SK-N-SH (cell line): ENCODE measurements at regions not wholly inside any gene's neighbourhood (a gene's known extent, or its start where the extent isn't known, plus 50 kb on each side); places are given as distances from the start of the nearest gene placed in this dataset.

Experiments
- CTCF ChIA-PET: fragments of 300-600, 350-600 bp; formaldehyde crosslinking; extraction: SDS; loops from one replicate; lab custom pipeline; 2021; lab: Yijun Ruan, JAX
- POLR2A ChIA-PET: fragments of 350-600 bp; sonication (Branson Sonifier 250); formaldehyde crosslinking; extraction: SDS; loops from one replicate; lab custom pipeline; 2020; ENCODE audit warnings: antibody characterized with exemption, inconsistent platforms; lab: Yijun Ruan, JAX
- DNase-seq: peaks from one replicate; pipeline ENCODE4 v3.0.0; 2012
- H2AFZ ChIP-seq: fragments of 200-600 bp; sonication (generic); 2 replicates; pipeline ENCODE4 v1.8.1; 2016; ENCODE audit warnings: antibody characterized with exemption, mild to moderate bottlenecking, low read depth
- H3F3A ChIP-seq: fragments of 200-600 bp; sonication (generic); replicated peaks from 2 replicates; pipeline ENCODE3; 2016; ENCODE audit warnings: antibody characterized with exemption, mild to moderate bottlenecking; ENCODE audit not compliant: insufficient read depth
- H3K27ac ChIP-seq, 2 experiments: fragments of 200-500 bp in 1 of 2; fragments of 200-600 bp in 1 of 2; sonication (Bioruptor generic) in 1 of 2; sonication (generic), shearing (Covaris generic) in 1 of 2; 2 replicates each; pipeline versions ENCODE4 v1.5.1 to v1.6.1; 2014 to 2016; ENCODE audit warnings: low read depth in 2 of 2, inconsistent platforms in 1 of 2, low read length in 1 of 2, mild to moderate bottlenecking in 1 of 2, mixed read lengths in 1 of 2
- H3K27me3 ChIP-seq: fragments of 200-600 bp; sonication (generic), shearing (Covaris generic); 2 replicates; pipeline ENCODE4 v1.6.1; 2016; ENCODE audit warnings: mixed run types; ENCODE audit not compliant: insufficient read depth
- H3K36me3 ChIP-seq, 2 experiments: fragments of 200-500 bp in 1 of 2; fragments of 200-600 bp in 1 of 2; sonication (Bioruptor generic) in 1 of 2; sonication (generic) in 1 of 2; replicated peaks in 1 of 2; 2 replicates each; pipeline versions ENCODE3 to v1.5.1; 2014 to 2016; ENCODE audit warnings: low read length in 1 of 2, mild to moderate bottlenecking in 1 of 2; ENCODE audit not compliant: insufficient read depth in 2 of 2, control insufficient read depth in 1 of 2
- H3K4me1 ChIP-seq, 2 experiments: fragments of 200-500 bp in 1 of 2; fragments of 200-600 bp in 1 of 2; sonication (Bioruptor generic) in 1 of 2; sonication (generic), shearing (Covaris generic) in 1 of 2; 2 replicates each; pipeline versions ENCODE4 v1.5.1 to v1.6.1; 2014 to 2016; ENCODE audit warnings: low read depth in 1 of 2, low read length in 1 of 2, mixed run types in 1 of 2; ENCODE audit not compliant: insufficient read depth in 2 of 2, control insufficient read depth in 1 of 2
- H3K4me2 ChIP-seq: fragments of 200-600 bp; sonication (generic), shearing (Covaris generic); 2 replicates; pipeline ENCODE4 v1.6.1; 2017; ENCODE audit warnings: mixed run types
- H3K4me3 ChIP-seq, 2 experiments: fragments of 200-500 bp in 1 of 2; fragments of 200-600 bp in 1 of 2; sonication (Bioruptor generic) in 1 of 2; sonication (generic), shearing (Covaris generic) in 1 of 2; 2 replicates each; pipeline versions ENCODE4 v1.5.1 to v1.8.1; 2014 to 2016; ENCODE audit warnings: low read depth in 2 of 2, inconsistent platforms in 1 of 2, low read length in 1 of 2, mild to moderate bottlenecking in 1 of 2, mixed read lengths in 1 of 2, moderate library complexity in 1 of 2
- H3K79me2 ChIP-seq: fragments of 200-600 bp; sonication (generic); 2 replicates; pipeline ENCODE4 v1.8.1; 2017; ENCODE audit warnings: mild to moderate bottlenecking; ENCODE audit not compliant: insufficient read depth
- H3K9ac ChIP-seq: fragments of 200-600 bp; sonication (generic); 2 replicates; pipeline ENCODE4 v1.6.1; 2017; ENCODE audit warnings: mixed run types
- H3K9me2 ChIP-seq: fragments of 200-600 bp; sonication (generic); 2 replicates; pipeline ENCODE4 v1.6.1; 2017; ENCODE audit warnings: mixed run types
- H3K9me3 ChIP-seq: fragments of 200-600 bp; sonication (generic); 2 replicates; pipeline ENCODE4 v1.6.1; 2017; ENCODE audit warnings: mixed run types, mild to moderate bottlenecking, moderate library complexity
- H4K20me1 ChIP-seq: fragments of 200-600 bp; sonication (generic); 2 replicates; pipeline ENCODE4 v1.6.1; 2017; ENCODE audit warnings: mild to moderate bottlenecking, mixed run types; ENCODE audit not compliant: insufficient read depth
- ELF1 ChIP-seq: IDR thresholded peaks from 2 replicates; pipeline ENCODE4 v1.4.0; 2012
- EZH2phosphoT487 ChIP-seq: fragments of 200-600 bp; sonication (generic); IDR thresholded peaks from 2 replicates; pipeline ENCODE4 v1.6.1; 2017; ENCODE audit warnings: low read depth, mixed run types, mild to moderate bottlenecking, antibody characterized with exemption, moderate library complexity, borderline replicate concordance
- FOSL2 ChIP-seq: IDR thresholded peaks from 2 replicates; pipeline ENCODE4 v1.4.0; 2012; ENCODE audit warnings: low read depth, mild to moderate bottlenecking, moderate library complexity, borderline replicate concordance
- FOXJ3 ChIP-seq: sonication (generic); formaldehyde crosslinking; IDR thresholded peaks from 2 replicates; pipeline ENCODE4 v1.5.1; 2020; ENCODE audit warnings: mild to moderate bottlenecking, missing genetic modification reagents
- GABPA ChIP-seq: IDR thresholded peaks from 2 replicates; pipeline ENCODE4 v1.4.0; 2012; ENCODE audit warnings: low read depth, mild to moderate bottlenecking
- GATA2 ChIP-seq: sonication (generic); formaldehyde crosslinking; IDR thresholded peaks from 2 replicates; pipeline ENCODE4 v1.5.0; 2020; ENCODE audit warnings: mild to moderate bottlenecking, missing genetic modification reagents
- MEF2A ChIP-seq: IDR thresholded peaks from 2 replicates; pipeline ENCODE4 v1.4.0; 2012; ENCODE audit warnings: low read depth, borderline replicate concordance
- MXI1 ChIP-seq: IDR thresholded peaks from 2 replicates; pipeline ENCODE4 v1.6.1; 2012; ENCODE audit warnings: mild to moderate bottlenecking, low read depth, low read length, improper control_type of control experiment
- NRF1 ChIP-seq: IDR thresholded peaks from 2 replicates; pipeline ENCODE4 v1.6.1; 2012; ENCODE audit warnings: low read depth, mild to moderate bottlenecking, low read length
- POLR2AphosphoS5 ChIP-seq: IDR thresholded peaks from 2 replicates; pipeline ENCODE4 v1.6.1; 2012; ENCODE audit warnings: low read depth, low read length
- RFX5 ChIP-seq: IDR thresholded peaks from 2 replicates; pipeline ENCODE4 v1.6.1; 2012; ENCODE audit warnings: mild to moderate bottlenecking, improper control_type of control experiment, low read length
- SIN3A ChIP-seq: IDR thresholded peaks from 2 replicates; pipeline ENCODE4 v1.6.1; 2012; ENCODE audit warnings: low read depth, mild to moderate bottlenecking, low read length, moderate library complexity, borderline replicate concordance
- SMC3 ChIP-seq: IDR thresholded peaks from 2 replicates; pipeline ENCODE4 v1.6.1; 2012; ENCODE audit warnings: low read depth, low read length, improper control_type of control experiment
- TCF12 ChIP-seq: IDR thresholded peaks from 2 replicates; pipeline ENCODE4 v1.4.0; 2012
- TEAD4 ChIP-seq: IDR thresholded peaks from 2 replicates; pipeline ENCODE4 v1.4.0; 2012; ENCODE audit warnings: mild to moderate bottlenecking, borderline replicate concordance; ENCODE audit not compliant: insufficient read depth
- USF1 ChIP-seq: IDR thresholded peaks from 2 replicates; pipeline ENCODE4 v1.4.0; 2012; ENCODE audit warnings: low read depth, borderline replicate concordance
- YY1 ChIP-seq: IDR thresholded peaks from 2 replicates; pipeline ENCODE4 v1.4.0; 2012; ENCODE audit warnings: low read depth, mild to moderate bottlenecking
- ZBTB33 ChIP-seq: IDR thresholded peaks from 2 replicates; pipeline ENCODE4 v1.4.0; 2012; ENCODE audit warnings: low read depth, borderline replicate concordance
- WGBS: methylation state at CpG from one replicate; pipeline ENCODE4 v1.1.6; 2017; ENCODE audit warnings: low lambda C conversion rate; 5-methylcytosine and 5-hydroxymethylcytosine counted together
- TF ChIP-seq, protein P1 (sequence below): fragments of 200-600 bp; sonication (generic); IDR thresholded peaks from 2 replicates; pipeline ENCODE4 v1.6.1; 2017; ENCODE audit warnings: antibody characterized with exemption, mild to moderate bottlenecking, moderate library complexity
- TF ChIP-seq, protein P2 (sequence below): fragments of 150-350 bp; IDR thresholded peaks from 2 replicates; pipeline ENCODE4 v1.6.1; 2017; ENCODE audit warnings: antibody characterized with exemption, low read length, low read depth, borderline replicate concordance

DNA sequence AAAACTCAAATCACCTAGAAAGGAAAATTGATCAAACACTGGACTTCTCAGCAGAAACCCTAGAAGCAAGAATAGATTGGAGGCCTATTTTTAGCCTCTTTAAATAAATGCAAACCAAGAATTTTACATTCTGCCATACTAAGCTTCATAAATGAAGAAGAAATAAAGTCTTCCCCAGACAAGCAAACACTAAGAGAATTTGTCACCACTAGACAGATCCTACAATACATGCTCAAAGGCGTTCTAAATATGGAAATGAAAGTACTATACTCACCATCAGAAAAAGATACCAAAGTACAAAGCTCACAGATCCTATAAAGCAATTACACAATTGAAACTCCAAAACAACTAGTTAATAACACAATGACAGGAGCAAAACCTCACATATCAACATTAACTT is 578.1 kb downstream of the UQCRFS1 start:
- Histone ChIP-seq H2AFZ (no peak overlapping the region), H3K79me2 (no peaks in the 10 kb centered on the region), H3K4me3 (no peak overlapping the region), H3F3A (no peaks in the 10 kb centered on the region), H3K36me3 (no peaks in the 10 kb centered on the region), H4K20me1 (no peaks in the 10 kb centered on the region), H3K4me2 (no peak overlapping the region), H3K9me3 (no peaks in the 10 kb centered on the region; the same call in 1 of the 2 replicates), H3K9me2 (no peaks in the 10 kb centered on the region), H3K9ac (no peak overlapping the region), H3K27me3 (no peaks in the 10 kb centered on the region), H3K27ac (no peak overlapping the region), H3K4me1 (no peaks in the 10 kb centered on the region)
- ChIA-PET POLR2A (no interaction called here), CTCF (interaction anchor here (1.0 to 2.9 kb wide), 11 partner anchors 8 to 102 kb away, joined by 3 to 25 read pairs (median 5); no protein-coding TSS in a partner anchor)
- TF ChIP-seq GATA2 (CRISPR knock-in tag) (no peak), NRF1 (no peak), GABPA (no peak), USF1 (no peak), FOSL2 (no peak), MXI1 (no peak), SMC3 (no peak), TEAD4 (no peak), FOXJ3 (CRISPR knock-in tag) (no peak)
- WGBS = 0% methylated on average over 1 of the region's 1 CpG
- DNase-seq = no peak

- DNase-seq = no peak
- Histone ChIP-seq H2AFZ (no peak overlapping the region), H3K79me2 (no peaks in the 10 kb centered on the region), H3K9ac (no peak overlapping the region), H3F3A (no peaks in the 10 kb centered on the region), H3K4me1 (no peaks in the 10 kb centered on the region), H3K9me3 (no peaks in the 10 kb centered on the region; the same call in 1 of the 2 replicates), H3K36me3 (no peaks in the 10 kb centered on the region), H3K4me3 (no peak overlapping the region; a peak in 1 of 4 replicates), H3K9me2 (no peaks in the 10 kb centered on the region), H3K27ac (no peak overlapping the region), H3K4me2 (no peak overlapping the region), H3K27me3 (no peaks in the 10 kb centered on the region), H4K20me1 (no peaks in the 10 kb centered on the region)
- ChIA-PET CTCF (interaction anchor here (0.6 to 2.9 kb wide), 31 partner anchors 9 to 178 kb away, joined by 3 to 25 read pairs (median 5); no protein-coding TSS in a partner anchor), POLR2A (no interaction called here)
- no peak for TF ChIP-seq SMC3
- TF ChIP-seq ZBTB33 = no peak
- no peak for TF ChIP-seq SIN3A
- no peak for TF ChIP-seq FOSL2
- TF ChIP-seq, protein P1, sequence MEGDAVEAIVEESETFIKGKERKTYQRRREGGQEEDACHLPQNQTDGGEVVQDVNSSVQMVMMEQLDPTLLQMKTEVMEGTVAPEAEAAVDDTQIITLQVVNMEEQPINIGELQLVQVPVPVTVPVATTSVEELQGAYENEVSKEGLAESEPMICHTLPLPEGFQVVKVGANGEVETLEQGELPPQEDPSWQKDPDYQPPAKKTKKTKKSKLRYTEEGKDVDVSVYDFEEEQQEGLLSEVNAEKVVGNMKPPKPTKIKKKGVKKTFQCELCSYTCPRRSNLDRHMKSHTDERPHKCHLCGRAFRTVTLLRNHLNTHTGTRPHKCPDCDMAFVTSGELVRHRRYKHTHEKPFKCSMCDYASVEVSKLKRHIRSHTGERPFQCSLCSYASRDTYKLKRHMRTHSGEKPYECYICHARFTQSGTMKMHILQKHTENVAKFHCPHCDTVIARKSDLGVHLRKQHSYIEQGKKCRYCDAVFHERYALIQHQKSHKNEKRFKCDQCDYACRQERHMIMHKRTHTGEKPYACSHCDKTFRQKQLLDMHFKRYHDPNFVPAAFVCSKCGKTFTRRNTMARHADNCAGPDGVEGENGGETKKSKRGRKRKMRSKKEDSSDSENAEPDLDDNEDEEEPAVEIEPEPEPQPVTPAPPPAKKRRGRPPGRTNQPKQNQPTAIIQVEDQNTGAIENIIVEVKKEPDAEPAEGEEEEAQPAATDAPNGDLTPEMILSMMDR = no peak
- no peak for TF ChIP-seq EZH2phosphoT487
- TF ChIP-seq USF1 = no peak
- TF ChIP-seq POLR2AphosphoS5 = no peak
- no peak for TF ChIP-seq MEF2A
- TF ChIP-seq, protein P2, sequence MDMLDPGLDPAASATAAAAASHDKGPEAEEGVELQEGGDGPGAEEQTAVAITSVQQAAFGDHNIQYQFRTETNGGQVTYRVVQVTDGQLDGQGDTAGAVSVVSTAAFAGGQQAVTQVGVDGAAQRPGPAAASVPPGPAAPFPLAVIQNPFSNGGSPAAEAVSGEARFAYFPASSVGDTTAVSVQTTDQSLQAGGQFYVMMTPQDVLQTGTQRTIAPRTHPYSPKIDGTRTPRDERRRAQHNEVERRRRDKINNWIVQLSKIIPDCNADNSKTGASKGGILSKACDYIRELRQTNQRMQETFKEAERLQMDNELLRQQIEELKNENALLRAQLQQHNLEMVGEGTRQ = no peak
- no peak for TF ChIP-seq ELF1
- TF ChIP-seq RFX5 = no peak
- no peak for TF ChIP-seq TCF12
- TF ChIP-seq YY1 = no peak
Observed at GRCh38 chr19:28634019-28634328, 579.0 kb downstream of the UQCRFS1 start.
